Astrocyte of the spinal cord (primary cell): ENCODE measurements at regions not wholly inside any gene's neighbourhood (a gene's known extent, or its start where the extent isn't known, plus 50 kb on each side); places are given as distances from the start of the nearest gene placed in this dataset.

Experiments
- DNase-seq: peaks from one replicate; pipeline ENCODE4 v3.0.0; 2011; ENCODE audit warnings: low read depth, low spot score
- H3K4me3 ChIP-seq: 2 replicates; pipeline ENCODE4 v1.5.1; 2011; ENCODE audit warnings: low read depth, mild to moderate bottlenecking, low read length, moderate library complexity
- in situ Hi-C: cut with HindIII; loops from 2 replicates; pipeline ENCODE4 v1.10.0; 2017; ENCODE audit warnings: low sequenced_read_pairs
- TF ChIP-seq, protein P1 (sequence below): IDR thresholded peaks from 2 replicates; pipeline ENCODE4 v1.5.1; 2012; ENCODE audit warnings: low read depth, mild to moderate bottlenecking, low read length, inconsistent platforms

- TF ChIP-seq, protein P1, sequence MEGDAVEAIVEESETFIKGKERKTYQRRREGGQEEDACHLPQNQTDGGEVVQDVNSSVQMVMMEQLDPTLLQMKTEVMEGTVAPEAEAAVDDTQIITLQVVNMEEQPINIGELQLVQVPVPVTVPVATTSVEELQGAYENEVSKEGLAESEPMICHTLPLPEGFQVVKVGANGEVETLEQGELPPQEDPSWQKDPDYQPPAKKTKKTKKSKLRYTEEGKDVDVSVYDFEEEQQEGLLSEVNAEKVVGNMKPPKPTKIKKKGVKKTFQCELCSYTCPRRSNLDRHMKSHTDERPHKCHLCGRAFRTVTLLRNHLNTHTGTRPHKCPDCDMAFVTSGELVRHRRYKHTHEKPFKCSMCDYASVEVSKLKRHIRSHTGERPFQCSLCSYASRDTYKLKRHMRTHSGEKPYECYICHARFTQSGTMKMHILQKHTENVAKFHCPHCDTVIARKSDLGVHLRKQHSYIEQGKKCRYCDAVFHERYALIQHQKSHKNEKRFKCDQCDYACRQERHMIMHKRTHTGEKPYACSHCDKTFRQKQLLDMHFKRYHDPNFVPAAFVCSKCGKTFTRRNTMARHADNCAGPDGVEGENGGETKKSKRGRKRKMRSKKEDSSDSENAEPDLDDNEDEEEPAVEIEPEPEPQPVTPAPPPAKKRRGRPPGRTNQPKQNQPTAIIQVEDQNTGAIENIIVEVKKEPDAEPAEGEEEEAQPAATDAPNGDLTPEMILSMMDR = no peak
- DNase-seq = no peak
- no peak overlapping the region for H3K4me3 ChIP-seq
- in situ Hi-C loops = no loop called here
These were observed 247.9 kb downstream of the ZPLD1 start for GRCh38 chr3:102682741-102683140.

- TF ChIP-seq, protein P1 = no peak
- H3K4me3 ChIP-seq = no peak overlapping the region
- DNase-seq = no peak
- in situ Hi-C loops = no loop called here
These were observed 252.0 kb downstream of the ZPLD1 start for GRCh38 chr3:102686792-102687191.

DNA sequence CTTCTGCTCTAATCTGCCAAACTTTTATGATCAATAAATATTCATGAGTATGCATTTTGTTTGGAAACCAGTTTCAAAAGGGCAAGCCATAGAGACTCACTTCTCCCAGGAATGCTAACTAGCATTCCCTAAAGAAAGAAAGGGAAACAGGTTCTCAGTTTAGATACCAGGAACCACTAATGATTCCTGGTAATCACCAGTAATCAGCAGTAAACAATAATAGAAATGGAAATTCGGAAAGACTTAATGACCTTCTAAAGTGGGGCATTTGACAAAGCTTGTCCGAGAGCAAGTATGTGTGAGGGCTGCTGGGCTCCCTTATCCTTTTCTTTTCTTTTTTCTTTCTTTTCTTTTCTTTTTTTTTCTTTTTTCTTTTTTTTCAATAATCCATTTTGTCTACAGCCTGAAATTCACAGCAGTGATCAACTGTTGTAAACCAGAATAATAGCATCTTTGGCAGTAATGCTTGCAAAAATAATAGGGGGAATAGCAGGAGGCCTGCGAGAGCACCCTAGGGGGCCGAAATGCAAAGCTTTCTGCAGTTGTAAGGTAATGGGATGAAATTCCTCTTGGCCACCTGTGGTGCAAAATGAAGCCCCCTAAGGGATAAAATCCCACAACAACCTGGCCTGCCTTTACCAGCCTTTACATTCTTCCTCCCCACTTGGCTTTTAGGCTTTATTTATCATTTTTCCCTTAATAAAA lies 253.2 kb downstream of the ZPLD1 start:
- in situ Hi-C loops = no loop called here
- no peak overlapping the region for H3K4me3 ChIP-seq
- TF ChIP-seq, protein P1 = no peak
- no peak for DNase-seq

DNA sequence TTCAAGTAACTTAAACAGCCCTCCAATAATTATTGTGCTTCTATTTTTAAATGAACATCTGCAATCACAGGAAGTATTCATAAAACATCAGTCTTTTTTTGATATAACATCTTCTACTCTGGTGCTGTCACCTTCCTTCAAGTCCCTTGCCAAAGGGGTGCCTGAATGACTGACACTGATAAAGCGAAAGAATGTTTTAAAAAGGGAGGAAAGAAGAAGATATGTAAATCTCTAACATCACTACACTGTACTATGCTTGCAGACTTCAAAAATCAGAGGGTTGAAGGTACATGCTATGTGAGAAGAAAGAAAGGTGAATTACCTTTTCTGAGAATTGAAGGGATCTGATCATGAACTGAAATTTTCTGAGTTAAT lies 253.7 kb downstream of the ZPLD1 start:
- DNase-seq = no peak
- in situ Hi-C loops = no loop called here
- TF ChIP-seq, protein P1 = no peak
- H3K4me3 ChIP-seq = no peak overlapping the region

- TF ChIP-seq, protein P1 = no peak
- in situ Hi-C loops = no loop called here
- DNase-seq = no peak
- H3K4me3 ChIP-seq = no peak overlapping the region
These were observed 256.7 kb downstream of the ZPLD1 start for GRCh38 chr3:102691507-102691906.

GRCh38 chr3:102699104-102699818 lies 264.4 kb downstream of the ZPLD1 start:
- TF ChIP-seq, protein P1 = no peak
- in situ Hi-C loops = no loop called here
- no peak for DNase-seq
- no peak overlapping the region for H3K4me3 ChIP-seq
